Subcutaneous abdominal adipose tissue (tissue), 5 donors: ENCODE measurements at regions not wholly inside any gene's neighbourhood (a gene's known extent, or its start where the extent isn't known, plus 50 kb on each side); places are given as distances from the start of the nearest gene placed in this dataset.
"Not testable (repeated sequence)": the region's sequence is repeated elsewhere in the genome, so short reads cannot be mapped to it uniquely, and the experiment has no call there.

ENCODE experiments used
- H3K27ac ChIP-seq: one replicate; pipeline ENCODE4 v1.7.0; 2013; ENCODE audit warnings: low read depth, mild to moderate bottlenecking, inconsistent platforms, low read length, moderate library complexity
- H3K27me3 ChIP-seq, 5 donors: one replicate each; pipeline ENCODE4 v1.7.0; 2013; ENCODE audit warnings: low read length in 5 of 5, inconsistent platforms in 1 of 5; ENCODE audit not compliant: control insufficient read depth in 5 of 5, insufficient read depth in 4 of 5
- H3K36me3 ChIP-seq, 5 donors: one replicate each; pipeline ENCODE4 v1.7.0; 2013; ENCODE audit warnings: low read length in 5 of 5; ENCODE audit not compliant: control insufficient read depth in 5 of 5, insufficient read depth in 5 of 5
- H3K4me1 ChIP-seq, 5 donors: one replicate each; pipeline ENCODE4 v1.7.0; 2013; ENCODE audit warnings: low read length in 5 of 5, mild to moderate bottlenecking in 3 of 5, moderate library complexity in 1 of 5; ENCODE audit not compliant: control insufficient read depth in 5 of 5, insufficient read depth in 5 of 5
- H3K4me3 ChIP-seq, 5 donors: one replicate each; pipeline ENCODE4 v1.7.0; 2013; ENCODE audit warnings: low read length in 5 of 5, low read depth in 1 of 5
- H3K9ac ChIP-seq, 5 donors: one replicate each; pipeline ENCODE4 v1.7.0; 2013; ENCODE audit warnings: low read length in 5 of 5, mild to moderate bottlenecking in 4 of 5, moderate library complexity in 3 of 5
- H3K9me3 ChIP-seq, 5 donors: one replicate each; pipeline ENCODE4 v1.7.0; 2013; ENCODE audit warnings: low read length in 5 of 5; ENCODE audit not compliant: control insufficient read depth in 5 of 5
- donor health status: healthy.
- donor health status: healthy.
- donor health status: healthy.
- donor health status: healthy.
- donor health status: healthy.

GRCh38 chr5:162550236-162550635, 482.7 kb downstream of the GABRG2 start:
- Histone ChIP-seq H3K27ac (no peak overlapping the region), H3K36me3 (no peaks in the 10 kb centered on the region), H3K4me3 (no peak overlapping the region), H3K27me3 (no peaks in the 10 kb centered on the region), H3K9ac (no peak overlapping the region), H3K4me1 (no peaks in the 10 kb centered on the region), H3K9me3 (peaks cover 0 to 10% (median 3%) of the 10 kb centered on the region in 5 donors)

- no peaks in the 10 kb centered on the region for H3K27me3 ChIP-seq
- no peaks in the 10 kb centered on the region for H3K36me3 ChIP-seq
- H3K27ac ChIP-seq: no peak overlapping the region
- no peak overlapping the region for H3K9ac ChIP-seq
- no peak overlapping the region for H3K4me3 ChIP-seq
- no peaks in the 10 kb centered on the region for H3K9me3 ChIP-seq
- H3K4me1 ChIP-seq: no peaks in the 10 kb centered on the region
Observed at GRCh38 chr5:162558120-162558519, 490.5 kb downstream of the GABRG2 start.

- no peak overlapping the region for H3K27ac ChIP-seq
- no peaks in the 10 kb centered on the region for H3K4me1 ChIP-seq
- no peaks in the 10 kb centered on the region for H3K27me3 ChIP-seq
- no peaks in the 10 kb centered on the region for H3K9me3 ChIP-seq
- H3K36me3 ChIP-seq: no peaks in the 10 kb centered on the region
- H3K4me3 ChIP-seq: no peak overlapping the region
- no peak overlapping the region for H3K9ac ChIP-seq
Observed at GRCh38 chr5:162567644-162568043, 500.1 kb downstream of the GABRG2 start.

- Histone ChIP-seq H3K9ac (no peak overlapping the region), H3K27me3 (no peaks in the 10 kb centered on the region), H3K27ac (no peak overlapping the region), H3K36me3 (no peaks in the 10 kb centered on the region), H3K9me3 (no peaks in the 10 kb centered on the region), H3K4me1 (no peaks in the 10 kb centered on the region), H3K4me3 (no peak overlapping the region)
Observed at GRCh38 chr5:162573758-162574157, 506.2 kb downstream of the GABRG2 start.

GRCh38 chr5:162591724-162592123, 524.2 kb downstream of the GABRG2 start:
- Histone ChIP-seq H3K9me3 (peaks cover 0 to 8% (median 0%) of the 10 kb centered on the region in 5 donors), H3K9ac (no peak overlapping the region), H3K4me1 (peaks cover 0 to 16% (median 0%) of the 10 kb centered on the region in 5 donors), H3K27ac (no peak overlapping the region), H3K4me3 (no peak overlapping the region), H3K36me3 (no peaks in the 10 kb centered on the region), H3K27me3 (no peaks in the 10 kb centered on the region)

GRCh38 chr5:162593881-162594280, 526.3 kb downstream of the GABRG2 start:
- no peak overlapping the region for H3K9ac ChIP-seq
- H3K27me3 ChIP-seq: no peaks in the 10 kb centered on the region
- no peak overlapping the region for H3K4me3 ChIP-seq
- H3K9me3 ChIP-seq: peaks cover 0 to 8% (median 0%) of the 10 kb centered on the region in 5 donors
- H3K4me1 ChIP-seq: peaks cover 0 to 16% (median 0%) of the 10 kb centered on the region in 5 donors
- H3K27ac ChIP-seq: no peak overlapping the region
- H3K36me3 ChIP-seq: no peaks in the 10 kb centered on the region

GRCh38 chr5:162603443-162604070, 536.0 kb downstream of the GABRG2 start:
- no peaks in the 10 kb centered on the region for H3K4me1 ChIP-seq

GRCh38 chr5:162607879-162608278, 540.3 kb downstream of the GABRG2 start:
- no peaks in the 10 kb centered on the region for H3K27me3 ChIP-seq
- no peak overlapping the region for H3K27ac ChIP-seq
- no peaks in the 10 kb centered on the region for H3K4me1 ChIP-seq
- H3K36me3 ChIP-seq: no peaks in the 10 kb centered on the region
- H3K4me3 ChIP-seq: no peak overlapping the region
- H3K9me3 ChIP-seq: no peaks in the 10 kb centered on the region
- no peak overlapping the region for H3K9ac ChIP-seq

More at GRCh38 chr5:162603443-162604070, 536.0 kb downstream of the GABRG2 start:
- H3K9ac ChIP-seq: no peak overlapping the region
- peaks cover 0 to 12% (median 2%) of the 10 kb centered on the region in 5 donors for H3K9me3 ChIP-seq
- no peak overlapping the region for H3K4me3 ChIP-seq
- no peaks in the 10 kb centered on the region for H3K36me3 ChIP-seq
- H3K27ac ChIP-seq: no peak overlapping the region
- H3K27me3 ChIP-seq: no peaks in the 10 kb centered on the region

GRCh38 chr5:162621726-162622263, 554.2 kb downstream of the GABRG2 start:
- not testable (repeated sequence) for H3K9ac ChIP-seq, H3K36me3 ChIP-seq, H3K4me3 ChIP-seq, H3K4me1 ChIP-seq, H3K27me3 ChIP-seq, H3K27ac ChIP-seq
- H3K9me3 ChIP-seq: peaks cover 0 to 11% (median 8%) of the 10 kb centered on the region in 5 donors

- peaks cover 0 to 17% (median 11%) of the 10 kb centered on the region in 5 donors for H3K9me3 ChIP-seq
- H3K27ac ChIP-seq: no peak overlapping the region
- H3K27me3 ChIP-seq: no peaks in the 10 kb centered on the region
- H3K36me3 ChIP-seq: no peaks in the 10 kb centered on the region
- H3K4me1 ChIP-seq: no peaks in the 10 kb centered on the region
- no peak overlapping the region for H3K9ac ChIP-seq
- no peak overlapping the region for H3K4me3 ChIP-seq
Observed at GRCh38 chr5:162624110-162624509, 556.5 kb downstream of the GABRG2 start.
